CD4-positive, alpha-beta T cell treated with Interleukin-10 for 1 hour (primary cell): ENCODE measurements at regions not wholly inside any gene's neighbourhood (a gene's known extent, or its start where the extent isn't known, plus 50 kb on each side); places are given as distances from the start of the nearest gene placed in this dataset.
A peak's percentile ranks its signal among the peaks of the same experiment; 100 is the strongest.

Experiments used
- DNase-seq: peaks from one replicate; pipeline ENCODE4 v3.0.0-alpha.2; 2020

DNA sequence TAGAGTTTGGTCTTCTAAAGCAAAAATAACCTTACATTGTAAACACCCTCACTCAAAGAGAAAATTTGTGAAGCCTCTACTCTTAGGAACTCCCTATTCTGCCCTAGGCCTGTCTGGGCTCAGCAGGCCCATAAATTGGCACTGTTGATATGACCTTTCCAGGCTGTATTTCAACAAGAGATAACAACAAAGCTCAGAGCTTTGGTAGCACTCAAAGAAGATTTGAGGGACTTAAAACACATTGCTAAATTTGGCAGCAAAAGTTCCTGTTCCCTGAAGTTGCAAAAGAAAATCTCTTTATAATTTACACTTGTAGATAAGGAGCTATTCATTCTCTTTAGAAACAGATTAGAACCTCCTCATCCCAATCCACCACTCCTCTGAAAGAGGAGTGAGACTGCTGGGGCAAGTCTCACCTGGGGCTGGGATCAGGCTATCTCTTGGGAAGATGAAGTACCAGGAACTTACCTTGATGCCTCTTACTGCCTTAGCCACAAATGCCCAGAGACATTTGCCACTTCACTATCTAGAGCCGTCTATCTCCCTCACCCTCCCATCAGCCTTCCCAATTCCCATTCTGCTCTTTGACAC is 110.4 kb upstream of the AKIP1 start:
- no peak for DNase-seq

DNA sequence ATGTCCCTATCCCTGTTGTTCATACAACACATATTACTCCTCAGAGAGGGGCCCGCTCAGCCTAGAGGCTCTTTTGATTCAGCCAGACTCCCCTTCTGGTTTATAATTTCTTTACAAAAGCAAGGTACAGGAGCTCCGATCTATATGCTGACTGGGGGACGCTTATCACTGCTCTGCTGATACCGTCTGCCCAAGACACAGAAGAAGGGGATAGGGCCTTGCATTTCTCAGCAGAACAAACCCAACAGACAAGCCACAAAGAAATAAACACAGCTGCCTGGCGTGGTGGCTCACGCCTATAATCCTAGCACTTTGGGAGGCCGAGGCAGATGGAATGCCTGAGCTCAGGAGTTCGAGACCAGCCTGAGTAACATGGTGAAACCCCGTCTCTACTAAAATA is 109.9 kb upstream of the AKIP1 start:
- no peak for DNase-seq

DNA sequence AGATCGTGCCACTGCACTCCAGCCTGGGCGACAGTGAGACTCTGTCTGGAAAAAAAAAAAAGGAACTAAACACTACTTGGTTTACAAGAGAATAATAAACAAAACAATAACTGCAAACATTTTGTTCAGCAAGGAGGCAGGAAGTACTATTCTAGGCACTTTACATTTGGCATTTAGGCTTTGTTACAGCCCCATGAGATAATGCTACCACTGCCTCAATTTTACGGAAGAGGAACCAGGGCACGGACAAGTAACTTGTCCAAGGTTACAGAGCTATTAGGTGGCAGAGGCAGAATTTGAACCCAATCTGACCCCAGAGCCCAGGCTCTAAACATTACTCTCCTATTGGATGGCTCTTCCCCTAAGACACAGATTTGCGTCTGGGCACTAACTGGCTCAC is 108.7 kb upstream of the AKIP1 start:
- DNase-seq: no peak

DNA sequence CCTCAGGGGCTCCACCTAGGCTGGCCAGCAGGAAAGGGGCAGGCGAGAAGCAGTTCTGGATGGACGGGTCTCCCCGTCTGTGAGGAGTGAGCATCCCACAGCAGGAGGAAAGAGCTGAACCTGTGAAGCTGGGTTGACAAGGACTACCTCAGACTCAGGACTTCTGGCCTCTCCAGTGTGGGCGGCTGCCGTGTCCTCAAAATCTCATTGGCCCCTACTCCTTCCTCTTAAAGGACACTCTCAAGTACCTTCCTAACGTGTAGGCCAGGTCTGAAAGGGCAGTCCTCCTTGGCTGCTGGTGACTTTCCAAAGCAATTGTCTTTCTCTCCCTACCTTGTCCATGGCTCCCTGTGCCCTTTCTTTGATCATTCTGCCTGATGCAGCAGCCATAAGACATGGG is 107.0 kb upstream of the AKIP1 start:
- DNase-seq: no peak

DNA sequence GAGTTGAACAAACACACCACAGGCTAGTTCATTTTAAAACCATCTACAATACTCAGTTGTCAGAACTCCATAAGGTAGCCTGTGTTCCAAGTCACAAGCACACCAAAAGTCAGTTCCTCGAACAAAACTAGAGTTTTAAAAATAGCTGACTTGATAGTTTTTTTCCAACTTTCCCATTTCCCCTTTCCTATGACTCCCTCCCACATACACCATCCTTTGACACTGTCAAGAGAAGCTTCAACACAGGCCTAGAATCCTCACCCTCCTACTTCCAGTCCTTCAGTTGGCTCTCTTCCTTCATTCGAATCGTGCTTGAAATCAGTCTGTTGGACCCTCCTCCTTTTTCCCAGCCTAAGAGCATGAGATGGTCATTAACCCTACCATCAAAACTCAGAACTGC is 105.7 kb upstream of the AKIP1 start:
- DNase-seq: no peak

DNA sequence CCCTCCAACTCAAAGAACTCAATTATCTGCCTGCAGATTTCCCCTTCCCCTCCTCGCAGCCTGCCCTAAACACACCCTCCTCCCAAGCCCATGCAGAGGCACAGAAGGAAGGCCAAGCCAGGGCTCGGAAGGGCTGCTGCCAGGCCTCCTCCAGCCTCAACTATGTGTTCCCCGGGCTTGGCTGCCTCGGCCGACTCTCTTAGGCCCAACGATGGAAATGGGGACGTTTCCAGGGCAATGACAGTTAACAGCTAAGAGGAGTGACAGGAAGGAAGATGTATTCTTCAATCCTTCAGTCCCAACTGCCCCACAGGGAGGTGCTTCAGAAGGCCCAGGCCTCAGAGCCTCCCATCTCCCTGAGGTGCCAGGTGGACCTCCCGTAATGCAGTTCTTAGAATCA is 104.0 kb upstream of the AKIP1 start:
- DNase-seq: no peak

DNA sequence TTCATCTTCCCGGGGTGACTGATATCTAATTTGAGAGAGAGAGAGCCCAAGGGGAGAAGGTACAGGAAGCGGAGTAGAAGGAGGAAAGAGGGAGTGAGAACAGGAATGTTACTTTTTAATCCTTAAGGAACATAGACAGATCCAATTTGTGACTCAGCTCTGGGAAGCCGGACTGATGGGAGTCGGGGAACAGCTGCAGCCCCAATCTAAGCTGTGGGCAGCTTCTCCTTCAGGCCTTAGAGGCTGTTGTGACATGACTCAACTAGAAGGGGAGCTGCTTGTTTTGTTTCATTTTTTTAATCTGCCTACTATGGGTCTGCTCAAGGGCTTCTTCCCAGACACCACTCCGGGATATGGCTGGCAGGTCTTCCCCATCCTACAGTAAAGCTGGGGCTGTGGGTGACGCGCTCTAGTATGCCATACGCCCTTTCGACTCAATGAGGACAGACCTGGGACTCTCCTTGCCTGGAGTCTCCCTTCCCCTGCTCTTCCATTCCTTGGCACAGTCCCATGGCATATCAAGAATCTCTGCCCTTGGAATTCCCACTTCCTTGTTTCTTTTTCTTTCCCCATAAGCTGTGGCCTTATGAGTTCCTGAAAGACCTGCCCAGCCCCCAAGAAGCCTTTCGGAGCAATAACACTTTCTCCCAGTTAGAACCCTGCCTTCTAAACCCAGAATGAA is 103.3 kb upstream of the AKIP1 start:
- no peak for DNase-seq

DNA sequence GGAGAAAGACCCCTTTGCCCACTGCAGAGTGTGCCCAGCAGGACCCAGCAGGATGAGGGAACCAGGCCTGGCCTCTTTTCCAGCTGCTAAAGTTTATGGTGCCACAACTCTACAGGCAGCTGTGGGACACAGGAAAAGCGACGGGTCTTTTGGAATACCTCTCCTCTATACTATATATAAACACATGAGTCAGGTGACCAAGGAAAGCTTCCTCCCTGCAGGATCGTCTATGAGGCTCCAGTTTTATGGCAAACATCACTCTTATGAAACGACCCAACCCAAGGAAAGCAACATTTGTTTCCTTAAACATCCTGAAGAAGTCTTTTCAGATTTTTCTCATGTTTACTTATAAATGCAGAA is 102.8 kb upstream of the AKIP1 start:
- no peak for DNase-seq

- DNase-seq: no peak
Measured at GRCh38 chr11:8809241-8809938, 101.6 kb upstream of the AKIP1 start.

DNA sequence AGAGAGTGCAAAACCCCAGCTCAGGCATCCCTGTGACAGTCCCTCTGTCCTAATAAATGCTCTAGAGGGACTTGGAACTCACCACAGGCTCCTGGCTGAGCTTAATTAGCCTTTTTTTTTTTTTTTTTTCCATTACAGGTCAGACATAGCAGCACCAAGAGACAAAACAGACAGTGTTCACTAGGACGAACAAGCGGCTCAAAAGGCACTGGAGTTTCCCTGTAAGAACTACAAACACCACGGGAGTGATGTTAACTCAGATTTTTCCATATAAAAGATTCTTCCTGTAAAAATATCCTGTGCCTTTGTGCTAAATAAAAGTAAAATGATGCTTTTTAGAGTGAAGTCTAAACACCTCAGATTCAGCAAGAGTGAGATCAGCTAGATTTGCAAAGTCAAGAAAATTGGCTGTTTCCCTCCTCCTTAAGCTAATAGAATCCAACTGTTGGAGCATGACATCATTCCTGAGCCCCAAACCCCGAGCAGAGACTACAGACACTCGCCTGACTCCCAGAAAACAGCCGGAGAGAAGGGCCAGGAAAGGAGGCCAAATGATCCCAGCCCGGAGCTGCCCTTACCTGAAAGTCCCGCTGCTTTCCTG is 101.0 kb upstream of the AKIP1 start:
- DNase-seq: no peak

GRCh38 chr11:8810540-8811301 is 100.3 kb upstream of the AKIP1 start:
- DNase-seq: no peak

- no peak for DNase-seq
Measured at GRCh38 chr11:8811571-8811970, 99.4 kb upstream of the AKIP1 start.

DNA sequence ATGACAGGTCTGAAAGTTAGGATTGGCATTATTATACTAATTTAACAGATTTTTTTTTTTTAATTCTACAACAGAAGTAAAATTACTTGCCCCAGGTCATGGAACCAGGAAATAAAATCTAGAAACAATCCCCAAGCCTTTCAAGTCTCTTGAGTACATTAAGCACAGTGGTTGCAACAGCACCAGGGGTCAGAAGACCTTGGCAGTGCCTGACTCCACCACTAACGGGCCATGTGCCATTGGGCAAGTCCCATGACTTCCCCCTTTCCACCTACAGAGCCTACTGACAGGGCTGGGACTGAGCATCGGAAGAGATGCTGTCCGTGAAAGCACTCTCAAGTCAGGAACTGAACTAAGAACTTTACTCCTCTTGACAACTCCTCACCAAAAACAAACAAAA is 98.6 kb upstream of the AKIP1 start:
- DNase-seq: no peak

DNA sequence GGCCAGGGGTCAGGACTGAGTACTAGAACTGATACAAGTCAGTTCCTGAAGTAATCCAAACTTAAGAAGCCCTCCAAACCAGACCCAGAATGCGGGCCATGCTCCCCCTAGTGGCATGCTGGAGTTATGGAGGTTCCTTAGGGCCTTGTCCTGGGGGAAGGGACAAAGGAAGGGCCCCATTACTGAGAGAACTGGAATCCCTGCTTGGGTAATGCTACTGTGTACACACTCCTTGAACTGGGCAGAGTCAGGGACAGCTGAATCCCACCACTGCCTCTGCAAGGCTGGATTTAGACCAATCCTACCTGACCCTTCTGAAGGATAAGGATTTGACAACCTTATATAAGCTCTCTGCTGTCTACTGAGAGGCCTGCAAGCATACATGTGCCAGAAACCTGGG is 97.3 kb upstream of the AKIP1 start:
- peak; percentile 28 for DNase-seq

GRCh38 chr11:8814209-8814922 is 96.6 kb upstream of the AKIP1 start:
- no peak for DNase-seq

DNA sequence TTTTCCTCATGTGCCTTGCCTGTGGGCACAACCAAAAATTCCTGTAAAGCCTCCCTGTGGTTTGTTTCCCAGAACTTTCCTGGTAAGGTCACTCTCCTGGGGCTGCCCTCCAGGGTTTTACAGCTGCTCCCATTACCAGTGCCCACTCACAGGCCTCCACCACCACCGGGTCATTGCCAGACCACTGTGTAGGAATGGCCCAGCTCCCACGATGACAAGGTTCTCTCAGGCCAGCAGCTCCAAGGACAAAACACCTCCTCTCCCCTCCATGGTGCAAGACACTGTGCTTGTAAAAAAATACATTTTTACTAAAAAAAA is 96.1 kb upstream of the AKIP1 start:
- no peak for DNase-seq

DNA sequence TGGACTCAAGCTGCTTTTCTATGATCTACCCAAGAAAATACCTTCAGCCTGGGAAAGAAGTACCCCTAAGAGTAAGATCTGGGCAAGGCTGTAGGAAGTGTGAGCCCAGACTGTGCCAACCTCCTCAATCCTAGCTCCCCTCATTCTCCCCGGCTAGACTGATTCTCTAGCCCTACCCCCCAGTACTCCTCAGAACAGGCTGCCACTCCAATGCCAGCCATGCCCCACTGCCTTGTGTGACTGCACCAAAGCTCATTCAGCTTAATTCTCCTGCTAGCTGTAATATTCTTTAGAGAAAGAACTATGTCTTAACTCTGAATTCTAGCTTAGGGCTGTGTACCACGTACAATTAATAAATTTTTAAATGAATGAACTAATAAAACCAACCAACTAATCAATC is 92.6 kb upstream of the AKIP1 start:
- DNase-seq: no peak

DNA sequence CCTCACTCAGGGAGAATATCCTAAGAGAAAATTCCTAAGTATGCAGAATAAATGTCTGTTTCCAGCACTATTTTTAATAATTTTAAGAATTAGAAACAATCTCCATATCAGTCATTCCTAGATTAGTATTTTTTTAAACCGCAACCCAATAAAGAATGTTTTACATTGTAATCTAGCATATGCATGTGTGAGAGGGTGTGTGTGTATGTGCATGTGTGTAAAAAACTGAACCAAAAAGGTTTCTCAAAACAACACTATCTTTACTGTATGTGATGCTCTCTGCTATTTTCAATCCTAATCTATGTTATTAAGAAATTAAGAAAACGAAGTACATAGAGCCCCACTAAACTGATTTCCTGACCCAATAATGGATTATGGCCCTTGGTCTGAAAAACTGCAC is 90.6 kb upstream of the AKIP1 start:
- no peak for DNase-seq

- no peak for DNase-seq
Measured at GRCh38 chr11:8822469-8822868, 88.5 kb upstream of the AKIP1 start.

DNA sequence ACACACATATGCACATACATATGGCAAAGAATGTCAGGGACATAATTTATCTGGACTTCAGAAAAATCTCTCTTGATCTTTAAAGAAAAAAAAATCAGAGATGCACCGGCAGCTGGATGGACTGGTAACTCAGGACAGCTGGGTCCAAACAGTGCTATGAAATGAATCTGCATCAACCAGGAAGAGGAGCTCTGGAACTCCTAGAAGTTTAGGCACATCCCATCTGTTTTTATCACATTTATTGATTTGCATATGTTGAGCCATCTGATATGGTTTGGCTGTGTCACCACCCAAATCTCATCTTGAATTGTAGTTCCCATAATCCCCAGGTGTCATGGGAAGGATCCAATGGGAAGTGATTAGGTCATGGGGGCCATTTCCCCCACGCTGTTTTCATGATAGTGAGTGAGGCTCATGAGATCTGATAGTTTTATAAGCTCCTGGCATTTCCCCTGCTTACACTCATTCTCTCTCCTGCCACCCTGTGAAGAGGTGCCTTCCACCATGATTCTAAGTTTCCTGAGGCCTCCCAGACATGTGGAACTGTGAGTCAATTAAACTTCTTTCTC is 87.7 kb upstream of the AKIP1 start:
- no peak for DNase-seq

- DNase-seq: no peak
Measured at GRCh38 chr11:8826139-8826786, 84.7 kb upstream of the AKIP1 start.

DNA sequence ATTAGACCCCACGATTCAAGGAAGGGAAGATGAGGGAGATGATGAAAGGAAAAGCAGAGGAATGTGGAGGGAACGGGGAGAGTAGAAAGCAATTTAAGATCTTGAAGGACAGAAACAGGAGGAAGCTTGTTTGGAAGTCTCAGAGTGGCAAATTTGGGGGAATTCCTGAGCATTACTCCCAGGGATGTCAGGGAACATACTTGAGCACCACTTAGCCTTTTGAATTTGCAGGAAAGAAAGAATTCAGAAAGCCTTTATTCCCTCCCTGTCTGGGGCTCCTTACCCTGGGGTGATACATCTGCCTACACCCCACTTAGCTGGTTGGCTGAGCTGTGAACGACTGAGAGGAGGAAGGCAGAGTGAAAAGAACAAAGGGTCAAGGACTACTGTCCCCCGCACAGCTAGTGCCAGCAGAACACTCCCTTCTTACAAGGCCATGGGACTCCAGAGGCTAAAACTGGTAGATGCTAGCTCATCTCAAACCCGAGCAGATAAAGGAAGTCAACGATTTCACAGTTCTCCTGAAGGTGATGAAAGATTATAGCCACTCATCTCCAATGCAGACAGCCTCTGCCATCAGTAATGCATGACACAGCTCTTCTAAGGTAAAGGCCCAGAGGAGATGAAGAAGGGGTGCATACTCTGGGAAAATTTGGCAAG is 84.0 kb upstream of the AKIP1 start:
- no peak for DNase-seq
